ENCODE measurements at regions not wholly inside any gene's neighbourhood (a gene's known extent, or its start where the extent isn't known, plus 50 kb on each side); places are given as distances from the start of the nearest gene placed in this dataset.

DNA sequence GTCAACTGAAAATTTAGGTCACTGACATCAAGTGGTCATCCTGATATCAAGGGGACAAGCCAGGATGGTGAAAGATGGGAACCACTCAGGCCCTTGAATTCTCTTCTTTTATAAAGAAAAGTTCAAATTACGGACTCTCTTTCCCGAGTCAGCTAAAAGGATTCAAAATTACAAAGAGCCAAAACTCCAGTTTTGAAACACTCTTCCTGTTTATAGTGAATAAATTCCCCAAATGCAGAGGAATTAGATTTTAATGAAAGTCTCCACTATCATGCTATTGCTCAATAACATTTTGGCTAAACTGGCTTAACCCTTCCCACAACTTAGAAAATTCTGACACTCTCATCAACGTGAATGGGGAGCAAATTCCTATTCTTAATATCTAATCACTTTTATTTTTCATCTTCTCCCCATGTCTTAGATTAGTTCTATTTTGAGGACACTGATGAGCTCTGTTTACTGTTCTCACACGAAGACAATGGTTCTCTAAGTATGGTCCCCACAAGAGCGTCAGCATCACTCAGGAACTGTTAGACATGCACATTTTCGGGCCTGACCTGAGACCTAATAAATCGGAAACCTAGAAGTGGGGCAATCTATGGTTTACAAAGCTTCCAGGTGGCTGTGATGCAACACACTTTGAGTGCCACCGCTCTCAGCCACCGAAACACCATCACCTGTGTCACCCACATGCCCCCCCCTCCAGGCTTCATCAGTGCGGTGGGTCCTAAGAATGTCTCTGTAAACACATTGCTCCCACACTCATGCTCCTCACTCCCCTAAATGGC is 64.4 kb upstream of the TIAM1 start:
- TF ChIP-seq CTCF (IDR thresholded peaks at IDR 0.05), result no peak
- no peak for TF ChIP-seq POLR2A (IDR thresholded peaks at IDR 0.05)
